GM18508 (cell line): ENCODE measurements at regions not wholly inside any gene's neighbourhood (a gene's known extent, or its start where the extent isn't known, plus 50 kb on each side); places are given as distances from the start of the nearest gene placed in this dataset.

Experiments
- ATAC-seq: cut with Tn5 transposase; IDR thresholded peaks from one replicate; pipeline ENCODE4 v1.9.1; 2021; ENCODE audit warnings: moderate number of reproducible peaks; ENCODE audit not compliant: insufficient read depth, unreplicated experiment

DNA sequence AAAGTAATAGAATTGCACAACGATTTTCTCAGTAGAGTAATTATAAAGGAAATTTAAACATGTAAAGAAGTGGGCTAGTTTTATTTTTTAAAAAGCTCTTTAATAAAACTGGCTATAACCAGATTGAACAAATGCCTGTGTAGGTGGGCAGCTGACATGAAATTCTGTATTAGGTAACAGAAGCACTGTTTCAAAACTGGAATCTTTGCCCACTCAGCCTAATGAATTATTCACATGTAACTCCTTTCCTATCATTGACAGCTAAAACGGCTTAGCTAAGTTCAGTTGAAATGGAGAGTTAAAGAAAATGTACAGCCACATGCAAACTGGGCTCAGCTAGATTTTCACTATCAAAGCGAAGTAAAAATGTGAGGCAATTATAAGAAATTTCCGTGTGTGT lies 1300.1 kb upstream of the ACO1 start:
- ATAC-seq, result no peak

GRCh38 chr9:31089549-31090221 lies 1294.8 kb upstream of the ACO1 start:
- ATAC-seq, result no peak

GRCh38 chr9:31100311-31100710 lies 1284.1 kb upstream of the ACO1 start:
- no peak for ATAC-seq

DNA sequence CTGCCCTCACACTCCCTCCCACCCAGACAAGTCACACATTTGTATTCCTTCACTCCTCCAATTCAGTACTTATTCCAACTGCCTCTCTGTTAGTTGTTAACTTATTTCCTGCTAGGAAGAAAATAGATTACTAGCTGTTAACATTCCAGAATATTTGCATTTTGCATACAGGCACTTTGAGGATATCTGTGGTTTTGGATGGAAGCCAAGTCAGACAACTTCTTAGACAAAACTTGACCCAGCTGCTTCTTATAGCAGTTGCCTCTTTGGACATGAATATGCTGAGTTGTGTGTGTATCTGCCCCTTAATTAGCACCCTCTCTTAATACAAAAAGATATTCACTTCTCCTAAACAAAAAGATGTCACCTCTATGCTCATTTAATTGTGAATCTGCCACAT lies 1280.6 kb upstream of the ACO1 start:
- no peak for ATAC-seq

GRCh38 chr9:31104249-31104648 lies 1280.2 kb upstream of the ACO1 start:
- no peak for ATAC-seq

- ATAC-seq, result no peak
Measured at GRCh38 chr9:31112491-31112890, 1272.0 kb upstream of the ACO1 start.

- no peak for ATAC-seq
Measured at GRCh38 chr9:31114346-31114745, 1270.1 kb upstream of the ACO1 start.

DNA sequence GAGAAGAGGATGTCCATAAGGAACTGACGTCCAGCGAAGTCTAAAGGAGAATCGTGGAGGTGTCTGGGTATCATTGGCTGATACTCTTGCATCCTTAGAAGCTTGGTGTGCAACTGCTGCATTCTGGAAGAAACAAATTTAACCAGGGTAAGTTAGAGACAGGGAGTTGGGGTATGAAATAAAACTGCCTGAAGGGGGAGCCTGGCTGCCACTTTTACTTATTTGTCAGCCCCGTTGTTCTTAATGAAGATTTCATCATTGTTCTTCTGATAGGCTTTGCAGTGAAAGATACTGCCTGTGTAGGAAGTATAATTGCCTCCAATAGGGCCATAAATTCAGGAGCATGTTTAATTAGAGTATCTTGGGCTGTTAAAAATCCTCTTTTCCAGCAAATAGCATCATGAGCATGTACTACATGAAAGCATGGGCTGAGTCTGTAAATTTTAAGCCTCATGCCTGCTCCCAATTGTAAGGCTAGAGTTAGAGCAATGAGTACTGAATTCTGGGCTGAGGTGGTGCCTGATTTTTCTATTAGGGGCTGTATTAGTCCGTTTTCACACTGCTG lies 1264.5 kb upstream of the ACO1 start:
- ATAC-seq, result peak; percentile 91

DNA sequence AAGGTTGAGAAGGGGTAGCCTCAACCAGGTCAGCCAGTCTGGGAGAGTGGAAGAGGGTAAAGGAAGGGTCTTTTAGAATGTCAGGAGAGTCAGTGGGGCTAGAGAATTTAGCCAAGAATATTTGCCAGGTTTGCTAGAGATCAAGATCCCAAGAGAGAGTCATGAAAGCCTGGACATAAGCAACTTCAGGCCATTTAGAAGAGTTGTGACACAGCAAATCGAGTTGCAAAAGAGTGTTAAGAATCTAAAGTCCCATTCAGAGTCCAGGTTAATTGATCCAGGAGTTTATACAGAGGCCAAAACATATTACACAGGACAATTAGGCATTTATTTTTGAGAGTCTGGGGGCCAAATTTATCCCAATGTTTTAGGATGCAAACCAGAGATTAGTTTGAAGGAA lies 1260.1 kb upstream of the ACO1 start:
- ATAC-seq, result no peak

GRCh38 chr9:31135567-31135966 lies 1248.9 kb upstream of the ACO1 start:
- ATAC-seq, result no peak

DNA sequence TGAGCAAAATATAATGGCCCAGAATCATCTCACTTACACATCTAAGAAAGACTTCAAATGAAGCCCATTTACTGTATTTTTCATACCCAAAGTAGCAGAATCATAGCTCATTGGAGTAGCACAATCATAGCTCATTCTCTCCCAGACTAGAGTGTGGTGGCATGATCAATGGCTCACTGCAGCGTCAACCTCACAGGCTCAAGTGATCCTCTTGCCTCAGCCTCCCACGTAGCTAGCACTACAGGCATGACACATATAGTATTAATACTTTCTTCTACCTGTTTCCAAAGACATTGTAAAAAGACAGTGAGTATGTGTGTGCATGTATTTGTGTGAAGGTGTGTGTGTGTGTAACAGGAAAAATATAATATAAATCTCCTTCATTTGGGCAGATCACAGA lies 1247.9 kb upstream of the ACO1 start:
- no peak for ATAC-seq

DNA sequence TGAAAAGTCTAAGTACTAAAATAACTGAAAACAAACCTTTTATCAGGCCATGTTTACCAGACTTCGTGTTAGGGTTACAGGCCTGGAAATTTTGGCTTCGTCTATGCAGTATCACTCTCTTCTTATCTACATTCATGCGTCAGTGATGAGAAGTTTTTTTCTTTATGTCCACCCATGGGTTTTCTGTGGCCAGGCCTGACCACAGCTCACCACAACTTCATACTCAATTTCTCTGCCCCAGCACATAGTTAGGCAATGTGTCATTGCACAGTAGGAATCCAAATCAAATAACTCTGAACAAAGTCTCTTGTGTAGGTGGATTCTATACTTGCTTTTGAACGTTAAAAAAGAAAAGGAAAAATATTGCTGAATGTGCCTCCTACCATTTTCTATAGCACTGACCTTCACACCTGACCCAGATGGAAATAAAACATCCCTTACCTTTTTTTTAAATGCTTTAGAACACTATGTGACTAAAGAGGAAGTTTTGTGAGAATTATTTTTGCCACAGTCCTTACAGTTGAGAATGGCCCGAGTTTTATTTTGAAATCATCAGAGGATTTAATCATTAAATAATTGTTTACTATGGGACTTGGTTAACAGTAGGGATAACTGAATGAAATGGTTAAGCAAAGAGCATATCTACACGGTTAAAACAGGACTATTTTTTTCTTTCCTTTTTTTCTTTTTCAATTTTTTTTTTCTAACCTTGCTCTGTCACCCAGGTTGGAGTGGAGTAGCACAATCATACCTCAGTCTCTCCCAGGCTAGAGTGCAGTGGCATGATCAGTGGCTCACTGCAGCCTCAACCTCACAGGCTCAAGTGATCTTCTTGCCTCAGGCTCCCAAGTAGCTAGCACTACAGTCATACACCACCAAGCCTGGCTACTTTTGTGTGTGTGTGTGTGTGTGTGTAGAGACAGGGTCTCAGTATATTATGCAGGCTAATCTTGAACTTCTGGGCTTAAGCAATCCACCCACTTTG lies 1247.0 kb upstream of the ACO1 start:
- no peak for ATAC-seq

- no peak for ATAC-seq
Measured at GRCh38 chr9:31140316-31140715, 1244.1 kb upstream of the ACO1 start.

DNA sequence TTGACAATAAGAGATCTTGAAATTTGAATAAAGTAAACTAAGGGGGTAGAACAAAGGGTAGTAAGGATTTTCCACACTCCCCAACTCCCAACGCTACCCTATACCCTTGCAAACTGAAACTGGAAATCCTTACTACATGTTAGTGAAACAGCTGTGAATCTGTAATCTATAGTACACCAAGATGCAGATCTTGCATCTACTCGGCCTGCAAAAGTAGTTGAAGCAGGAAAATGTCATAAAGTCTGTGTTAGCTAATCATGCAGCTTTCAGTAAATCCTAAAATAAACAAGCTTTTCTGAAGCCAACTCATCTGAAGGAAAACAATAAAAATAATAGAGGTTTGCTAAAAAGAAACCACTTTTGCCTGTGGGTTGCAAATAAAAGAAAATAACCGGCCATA lies 1242.0 kb upstream of the ACO1 start:
- ATAC-seq, result no peak

GRCh38 chr9:31144614-31145013 lies 1239.8 kb upstream of the ACO1 start:
- ATAC-seq, result no peak

GRCh38 chr9:31146485-31147166 lies 1237.8 kb upstream of the ACO1 start:
- peak; percentile 83 for ATAC-seq

DNA sequence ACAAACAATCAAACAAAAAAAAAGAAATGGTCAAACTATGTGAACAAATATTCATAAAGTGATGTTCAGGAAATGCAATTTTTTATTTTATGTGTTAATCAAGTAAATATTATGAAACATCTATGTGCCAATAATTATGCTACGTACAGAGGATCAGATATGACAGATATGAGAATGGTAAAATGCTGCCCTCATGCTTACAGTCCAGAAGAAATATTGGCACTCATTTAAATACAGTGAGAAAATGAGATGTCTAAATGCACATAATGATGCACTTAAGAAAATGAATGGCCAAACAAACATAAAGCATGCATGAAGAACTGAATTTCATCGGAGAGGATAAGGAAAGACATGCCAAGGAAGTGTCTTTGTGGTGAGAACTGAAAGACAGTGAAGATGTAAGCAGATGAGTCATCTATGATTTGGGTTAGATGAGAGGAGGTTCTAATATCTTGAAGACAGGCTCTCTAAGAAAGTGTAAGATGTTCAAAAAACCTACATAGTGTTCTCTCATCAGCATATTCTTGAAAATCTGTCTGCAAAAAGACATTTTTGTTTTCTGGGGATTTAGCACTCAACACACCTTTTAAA lies 1231.1 kb upstream of the ACO1 start:
- ATAC-seq, result no peak

GRCh38 chr9:31166516-31166915 lies 1217.9 kb upstream of the ACO1 start:
- no peak for ATAC-seq

GRCh38 chr9:31168161-31168560 lies 1216.3 kb upstream of the ACO1 start:
- no peak for ATAC-seq

DNA sequence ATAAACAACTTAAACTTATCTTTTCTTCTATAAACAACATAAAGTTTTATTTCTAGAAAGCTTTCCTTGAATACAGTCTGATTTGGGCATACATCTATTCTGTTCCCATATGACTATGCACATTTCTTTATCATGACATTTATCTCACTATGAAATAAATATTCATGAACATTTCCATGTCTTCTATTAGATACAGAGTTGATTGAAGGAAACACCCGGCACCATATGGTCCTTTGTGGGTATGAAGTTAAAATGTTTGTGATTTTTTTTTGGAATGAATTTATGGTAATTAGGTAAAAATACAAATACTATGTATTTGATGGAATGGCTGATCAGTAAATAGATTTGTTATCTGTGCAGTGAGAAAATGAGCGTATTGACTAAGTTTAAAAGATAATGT lies 1209.8 kb upstream of the ACO1 start:
- no peak for ATAC-seq
